Testis (tissue), 2 donors: ENCODE measurements at regions not wholly inside any gene's neighbourhood (a gene's known extent, or its start where the extent isn't known, plus 50 kb on each side); places are given as distances from the start of the nearest gene placed in this dataset.

ENCODE experiments used
- DNase-seq: peaks from one replicate; pipeline ENCODE4 v3.0.0-alpha.2; 2019
- H3K27ac ChIP-seq, 2 donors: fragments of 200-600 bp; sonication (generic); one replicate each; pipeline ENCODE4 v1.5.1; 2019
- H3K27me3 ChIP-seq: fragments of 200-600 bp; sonication (generic); one replicate; pipeline ENCODE4 v1.5.1; 2019
- H3K36me3 ChIP-seq: fragments of 200-600 bp; sonication (generic); one replicate; pipeline ENCODE4 v1.5.1; 2017; ENCODE audit warnings: low read depth; ENCODE audit errors: missing control alignments
- H3K4me1 ChIP-seq: fragments of 200-600 bp; sonication (generic); one replicate; pipeline ENCODE4 v1.5.1; 2019
- H3K4me3 ChIP-seq, 2 donors: fragments of 200-600 bp; sonication (generic); one replicate each; pipeline ENCODE4 v1.5.1; 2017 to 2019
- H3K9me3 ChIP-seq: fragments of 200-600 bp; sonication (generic); one replicate; pipeline ENCODE4 v1.5.1; 2017
- POLR2A ChIP-seq: fragments of 450-650 bp; IDR thresholded peaks from one replicate; pipeline ENCODE4 v1.6.1; 2017; ENCODE audit warnings: antibody characterized with exemption, mild to moderate bottlenecking, moderate library complexity
- WGBS, 2 donors: methylation state at CpG; one replicate each; pipeline ENCODE4 v1.1.5; 2018; 5-methylcytosine and 5-hydroxymethylcytosine counted together
- intact Hi-C: fragments of 100-400 bp; cut with DNase I; formaldehyde crosslinking; loops from one replicate; pipeline ENCODE4 v1.15.1; 2023; ENCODE audit warnings: low total_unique reads
- TF ChIP-seq, protein P1 (sequence below), 3 experiments: fragments of 450-650 bp in 2 of 3; fragments of 200-600 bp in 1 of 3; sonication (generic) in 1 of 3; IDR thresholded peaks; one replicate each; pipeline ENCODE4 v1.5.1; 2016 to 2019; ENCODE audit warnings: antibody characterized with exemption in 3 of 3, mild to moderate bottlenecking in 2 of 3, moderate library complexity in 1 of 3

DNA sequence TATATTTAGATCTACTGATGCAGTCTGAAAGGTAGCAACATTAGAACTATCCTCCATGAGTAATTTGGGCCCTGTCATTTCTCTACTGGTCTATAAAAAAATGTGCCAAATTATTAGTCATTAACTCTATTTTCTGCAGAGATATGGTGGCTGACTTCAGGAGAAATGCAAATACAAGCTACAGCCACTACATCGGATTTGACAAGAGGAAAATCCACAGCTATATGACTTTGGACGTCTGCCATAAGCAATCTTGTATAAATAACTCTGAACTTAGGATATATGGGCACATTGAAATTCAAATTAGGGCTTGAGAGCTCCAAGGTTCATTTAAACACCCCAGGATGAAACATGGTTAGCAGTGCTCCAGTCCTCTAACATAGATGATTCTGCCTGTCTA is 983.0 kb upstream of the LRFN5 start:
- DNase-seq, result no peak
- TF ChIP-seq POLR2A, result no peak
- TF ChIP-seq, protein P1, sequence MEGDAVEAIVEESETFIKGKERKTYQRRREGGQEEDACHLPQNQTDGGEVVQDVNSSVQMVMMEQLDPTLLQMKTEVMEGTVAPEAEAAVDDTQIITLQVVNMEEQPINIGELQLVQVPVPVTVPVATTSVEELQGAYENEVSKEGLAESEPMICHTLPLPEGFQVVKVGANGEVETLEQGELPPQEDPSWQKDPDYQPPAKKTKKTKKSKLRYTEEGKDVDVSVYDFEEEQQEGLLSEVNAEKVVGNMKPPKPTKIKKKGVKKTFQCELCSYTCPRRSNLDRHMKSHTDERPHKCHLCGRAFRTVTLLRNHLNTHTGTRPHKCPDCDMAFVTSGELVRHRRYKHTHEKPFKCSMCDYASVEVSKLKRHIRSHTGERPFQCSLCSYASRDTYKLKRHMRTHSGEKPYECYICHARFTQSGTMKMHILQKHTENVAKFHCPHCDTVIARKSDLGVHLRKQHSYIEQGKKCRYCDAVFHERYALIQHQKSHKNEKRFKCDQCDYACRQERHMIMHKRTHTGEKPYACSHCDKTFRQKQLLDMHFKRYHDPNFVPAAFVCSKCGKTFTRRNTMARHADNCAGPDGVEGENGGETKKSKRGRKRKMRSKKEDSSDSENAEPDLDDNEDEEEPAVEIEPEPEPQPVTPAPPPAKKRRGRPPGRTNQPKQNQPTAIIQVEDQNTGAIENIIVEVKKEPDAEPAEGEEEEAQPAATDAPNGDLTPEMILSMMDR (IDR thresholded peaks at IDR 0.05), result no peak
- no peak overlapping the region for H3K27ac ChIP-seq
- intact Hi-C loops, result no loop called here
- 60 to 79% methylated on average over 2 of the region's 2 CpGs for WGBS, 2 donors
- H3K4me3 ChIP-seq, result no peak overlapping the region
- H3K36me3 ChIP-seq, result no peaks in the 10 kb centered on the region
- H3K9me3 ChIP-seq, result no peaks in the 10 kb centered on the region
- H3K4me1 ChIP-seq, result no peaks in the 10 kb centered on the region
- no peaks in the 10 kb centered on the region for H3K27me3 ChIP-seq

DNA sequence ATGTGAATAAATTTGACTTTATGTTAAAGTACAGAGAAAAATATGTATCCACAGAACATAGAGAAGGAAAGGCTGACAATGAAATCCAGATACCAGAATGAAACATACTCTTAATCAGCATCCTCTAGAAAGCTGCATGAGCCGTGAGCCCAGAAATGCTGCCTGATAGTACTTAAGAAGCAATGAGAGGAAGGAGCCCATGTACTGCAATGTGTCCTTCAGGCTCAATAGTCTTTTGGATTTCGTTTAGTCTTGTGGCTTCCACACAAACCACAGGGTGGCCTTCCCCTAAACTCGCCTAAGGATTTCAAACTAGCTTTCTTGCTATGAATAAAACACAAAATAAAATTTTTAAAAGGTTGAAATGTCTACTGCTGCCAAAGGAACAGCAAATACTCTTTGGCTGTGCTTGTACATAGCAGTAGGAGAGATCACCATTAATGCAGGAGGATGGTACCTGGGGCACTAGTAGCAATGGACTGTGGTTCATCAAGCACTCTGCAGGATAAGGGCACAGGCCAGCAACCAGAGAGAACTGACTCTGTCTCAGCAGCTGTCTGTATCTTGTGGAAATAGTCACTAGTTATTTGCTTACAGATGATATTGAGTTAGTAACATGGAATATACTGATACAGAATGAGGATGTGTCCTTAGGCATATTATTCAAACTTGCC is 988.3 kb upstream of the LRFN5 start:
- TF ChIP-seq POLR2A, result no peak
- TF ChIP-seq, protein P1 (IDR thresholded peaks at IDR 0.05), result no peak
- H3K4me3 ChIP-seq, result no peak overlapping the region
- WGBS, 2 donors, result 69 to 72% methylated on average over 3 of the region's 3 CpGs
- no peaks in the 10 kb centered on the region for H3K9me3 ChIP-seq
- intact Hi-C loops, result no loop called here
- H3K36me3 ChIP-seq, result no peaks in the 10 kb centered on the region
- no peaks in the 10 kb centered on the region for H3K4me1 ChIP-seq
- no peaks in the 10 kb centered on the region for H3K27me3 ChIP-seq
- no peak for DNase-seq
- no peak overlapping the region for H3K27ac ChIP-seq

DNA sequence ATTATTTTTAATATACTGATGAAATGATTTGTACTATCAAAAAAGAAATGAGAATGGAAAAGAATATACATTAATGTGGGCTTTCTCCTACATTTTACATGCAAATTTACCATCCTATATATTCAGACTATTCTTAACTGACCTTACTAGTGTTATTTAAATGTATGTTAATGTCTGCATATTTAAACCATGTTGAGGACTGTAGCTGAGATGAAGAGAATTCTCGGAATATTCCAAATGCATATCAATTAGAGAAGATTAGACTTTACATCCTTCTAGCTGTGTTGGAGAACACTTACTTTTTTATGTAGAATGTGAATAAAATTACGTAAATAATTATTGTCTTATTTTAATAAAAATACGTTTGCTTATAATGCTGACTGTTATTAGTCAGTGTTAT is 990.1 kb upstream of the LRFN5 start:
- Histone ChIP-seq H3K9me3 (no peaks in the 10 kb centered on the region), H3K27ac (no peak overlapping the region), H3K27me3 (no peaks in the 10 kb centered on the region), H3K4me3 (no peak overlapping the region), H3K36me3 (no peaks in the 10 kb centered on the region), H3K4me1 (no peaks in the 10 kb centered on the region)
- DNase-seq, result no peak
- TF ChIP-seq, protein P1 (IDR thresholded peaks at IDR 0.05), result no peak
- TF ChIP-seq POLR2A, result no peak
- 90% methylated on average over 3 of the region's 3 CpGs for WGBS, 2 donors
- intact Hi-C loops, result no loop called here

DNA sequence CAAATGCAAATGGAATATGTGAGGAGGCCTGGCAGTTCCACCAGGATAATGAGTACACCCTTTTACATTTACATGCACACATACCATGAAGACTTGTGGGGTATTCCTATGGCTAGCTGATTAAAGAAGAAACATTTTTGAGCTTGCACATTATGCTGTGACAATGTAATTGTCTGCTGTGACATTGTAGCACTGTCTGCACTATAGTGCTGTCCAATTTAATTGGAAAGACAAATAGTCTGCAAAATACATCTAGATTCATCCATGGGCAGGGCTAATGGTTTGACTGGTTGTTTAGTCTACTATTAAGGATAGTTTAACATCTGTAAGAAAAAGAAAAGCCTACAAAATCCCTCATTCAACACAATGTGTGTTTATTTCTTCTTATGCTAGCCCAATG is 1005.6 kb upstream of the LRFN5 start:
- no peak overlapping the region for H3K27ac ChIP-seq
- DNase-seq, result no peak
- H3K4me3 ChIP-seq, result no peak overlapping the region
- no peaks in the 10 kb centered on the region for H3K4me1 ChIP-seq
- H3K36me3 ChIP-seq, result no peaks in the 10 kb centered on the region
- TF ChIP-seq, protein P1 (IDR thresholded peaks at IDR 0.05), result no peak
- no peak for TF ChIP-seq POLR2A
- H3K9me3 ChIP-seq, result no peaks in the 10 kb centered on the region
- intact Hi-C loops, result no loop called here
- H3K27me3 ChIP-seq, result no peaks in the 10 kb centered on the region

DNA sequence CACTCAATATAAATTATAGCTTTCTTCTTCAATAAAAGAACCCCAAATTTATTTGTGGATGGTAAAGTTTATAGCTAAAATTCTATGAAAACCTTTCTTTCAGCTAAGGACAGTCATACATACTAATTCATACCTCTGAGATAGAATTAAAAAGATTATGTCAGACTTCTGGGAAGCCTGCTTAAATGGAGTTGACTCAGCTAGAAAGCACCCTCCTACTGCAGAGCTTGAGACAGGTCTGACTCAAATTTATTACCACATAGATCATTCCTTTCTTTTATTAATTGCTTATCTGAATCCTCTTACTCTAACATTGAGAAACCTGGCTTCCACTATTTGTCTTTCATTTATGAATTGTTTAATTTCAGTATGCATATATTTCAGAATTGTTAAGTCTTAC is 1007.0 kb upstream of the LRFN5 start:
- intact Hi-C loops, result no loop called here
- TF ChIP-seq, protein P1 (IDR thresholded peaks at IDR 0.05), result no peak
- no peak for TF ChIP-seq POLR2A
- DNase-seq, result no peak
- H3K27ac ChIP-seq, result no peak overlapping the region
- no peaks in the 10 kb centered on the region for H3K4me1 ChIP-seq
- H3K27me3 ChIP-seq, result no peaks in the 10 kb centered on the region
- no peaks in the 10 kb centered on the region for H3K36me3 ChIP-seq
- H3K4me3 ChIP-seq, result no peak overlapping the region
- H3K9me3 ChIP-seq, result no peaks in the 10 kb centered on the region
